ENCODE measurements at regions not wholly inside any gene's neighbourhood (a gene's known extent, or its start where the extent isn't known, plus 50 kb on each side); places are given as distances from the start of the nearest gene placed in this dataset.
A peak's percentile ranks its signal among the peaks of the same experiment; 100 is the strongest.

GRCh38 chr10:30759423-30759822 lies 129.9 kb upstream of the LYZL2 start:
- no peak for DNase-seq
- no peak for TF ChIP-seq CTCF (IDR thresholded peaks at IDR 0.05)

GRCh38 chr10:30758338-30758737 lies 128.8 kb upstream of the LYZL2 start:
- Histone ChIP-seq H3K36me3 (no peaks in the 10 kb centered on the region), H3K27me3 (no peaks in the 10 kb centered on the region), H3K4me3 (no peak overlapping the region), H3K27ac (no peak overlapping the region), H3K9me3 (peaks cover 0 to 9% (median 0%) of the 10 kb centered on the region in 11 donors), H3K4me1 (peaks cover 0 to 10% (median 0%) of the 10 kb centered on the region in 9 donors)
- intact Hi-C loops (cut with DNase I): loop anchor here in 4 of 10 donors (10.0 kb wide), 3 partner anchors 736 to 1056 kb away; no protein-coding TSS in a partner anchor
- DNase-seq: no peak
- no peak for ATAC-seq
- 68 to 70% methylated on average over 1 of the region's 1 CpG for WGBS, 2 donors
- TF ChIP-seq CTCF (IDR thresholded peaks at IDR 0.05): no peak

More at GRCh38 chr10:30759423-30759822, 129.9 kb upstream of the LYZL2 start:
- intact Hi-C loops (cut with DNase I): loop anchor here in 4 of 10 donors (10.0 kb wide), 3 partner anchors 735 to 1055 kb away; no protein-coding TSS in a partner anchor
- no peak for ATAC-seq
- H3K27ac ChIP-seq: no peak overlapping the region
- no peak overlapping the region for H3K4me3 ChIP-seq
- peaks cover 0 to 9% (median 0%) of the 10 kb centered on the region in 11 donors for H3K9me3 ChIP-seq
- no peaks in the 10 kb centered on the region for H3K36me3 ChIP-seq
- peaks cover 0 to 10% (median 5%) of the 10 kb centered on the region in 9 donors for H3K4me1 ChIP-seq
- no peaks in the 10 kb centered on the region for H3K27me3 ChIP-seq
- 80 to 88% methylated on average over 3 of the region's 3 CpGs for WGBS, 2 donors

- intact Hi-C loops (cut with DNase I): loop anchor here in 4 of 10 donors (10.0 kb wide), 3 partner anchors 738 to 1058 kb away; no protein-coding TSS in a partner anchor
- peak overlapping the region in 1 of 10 donors; percentile 32 for H3K27ac ChIP-seq
- no peaks in the 10 kb centered on the region for H3K27me3 ChIP-seq
- no peaks in the 10 kb centered on the region for H3K36me3 ChIP-seq
- peaks cover 0 to 9% (median 0%) of the 10 kb centered on the region in 11 donors for H3K9me3 ChIP-seq
- H3K4me1 ChIP-seq: peaks cover 0 to 20% (median 8%) of the 10 kb centered on the region in 9 donors
- DNase-seq: no peak
- no peak for ATAC-seq
- no peak overlapping the region for H3K4me3 ChIP-seq
- WGBS, 2 donors: 98 to 99% methylated on average over 3 of the region's 3 CpGs
- TF ChIP-seq CTCF (IDR thresholded peaks at IDR 0.05): no peak
Measured at GRCh38 chr10:30756896-30757295, 127.3 kb upstream of the LYZL2 start.

- intact Hi-C loops (cut with DNase I): loop anchor here in 4 of 10 donors (10.0 kb wide), 3 partner anchors 739 to 1059 kb away; no protein-coding TSS in a partner anchor
- DNase-seq: no peak
- Histone ChIP-seq H3K9me3 (peaks cover 0 to 5% (median 0%) of the 10 kb centered on the region in 11 donors), H3K27me3 (no peaks in the 10 kb centered on the region), H3K4me3 (no peak overlapping the region), H3K4me1 (peaks cover 0 to 26% (median 9%) of the 10 kb centered on the region in 9 donors), H3K27ac (peak overlapping the region in 6 of 10 donors; percentile 32 to 68 (median 47)), H3K36me3 (no peaks in the 10 kb centered on the region)
- TF ChIP-seq CTCF (IDR thresholded peaks at IDR 0.05): no peak
- 89 to 97% methylated on average over 2 of the region's 2 CpGs for WGBS, 2 donors
- no peak for ATAC-seq
Measured at GRCh38 chr10:30756151-30756550, 126.6 kb upstream of the LYZL2 start.
